Keratinocyte (primary cell): ENCODE measurements at regions not wholly inside any gene's neighbourhood (a gene's known extent, or its start where the extent isn't known, plus 50 kb on each side); places are given as distances from the start of the nearest gene placed in this dataset.

ENCODE experiments used
- DNase-seq: peaks from one replicate; pipeline ENCODE4 v3.0.0-alpha.2; 2011; ENCODE audit warnings: low read depth, missing footprints, low spot score
- FAIRE-seq: peaks from 2 replicates; lab custom pipeline; 2011; peaks lifted over from hg19 to GRCh38; lab: Jason Lieb, UNC
- H2AFZ ChIP-seq: 2 replicates; pipeline ENCODE4 v1.6.0; 2012; ENCODE audit warnings: low read length, control low read depth, inconsistent platforms; ENCODE audit not compliant: control insufficient read depth
- H3K27ac ChIP-seq: 2 replicates; pipeline ENCODE4 v1.5.1; 2011; ENCODE audit warnings: low read length; ENCODE audit not compliant: control insufficient read depth, insufficient read depth
- H3K27me3 ChIP-seq: 3 replicates; pipeline ENCODE4 v1.6.0; 2011; ENCODE audit warnings: low read length; ENCODE audit not compliant: control insufficient read depth, insufficient read depth; ENCODE audit errors: extremely low read depth
- H3K36me3 ChIP-seq, 2 experiments: 2 replicates in 1 of 2; 3 replicates in 1 of 2; pipeline ENCODE4 v1.5.1; 2011; ENCODE audit warnings: low read length in 2 of 2, mild to moderate bottlenecking in 1 of 2; ENCODE audit not compliant: control insufficient read depth in 2 of 2, insufficient read depth in 2 of 2; ENCODE audit errors: extremely low read depth in 1 of 2
- H3K4me1 ChIP-seq: 3 replicates; pipeline ENCODE4 v1.5.1; 2011; ENCODE audit warnings: low read length; ENCODE audit not compliant: control insufficient read depth, insufficient read depth; ENCODE audit errors: extremely low read depth
- H3K4me2 ChIP-seq: 3 replicates; pipeline ENCODE4 v1.6.0; 2011; ENCODE audit warnings: low read depth, low read length; ENCODE audit not compliant: control insufficient read depth, insufficient read depth; ENCODE audit errors: extremely low read depth
- H3K4me3 ChIP-seq, 3 experiments: fragments of 200-600 bp in 1 of 3; sonication (generic) in 1 of 3; 2 replicates in 2 of 3; 3 replicates in 1 of 3; pipeline ENCODE4 v1.5.1; 2011 to 2016; ENCODE audit warnings: low read length in 3 of 3, mild to moderate bottlenecking in 3 of 3, control low read depth in 2 of 3, inconsistent platforms in 1 of 3, low read depth in 1 of 3, mixed read lengths in 1 of 3, mixed run types in 1 of 3, moderate library complexity in 1 of 3; ENCODE audit not compliant: control insufficient read depth in 2 of 3, insufficient read depth in 2 of 3; ENCODE audit errors: extremely low read depth in 1 of 3
- H3K79me2 ChIP-seq: 2 replicates; pipeline ENCODE4 v1.6.0; 2012; ENCODE audit warnings: low read length; ENCODE audit not compliant: control insufficient read depth, insufficient read depth
- H3K9ac ChIP-seq: 3 replicates; pipeline ENCODE4 v1.6.0; 2011; ENCODE audit warnings: low read length; ENCODE audit not compliant: control insufficient read depth, insufficient read depth; ENCODE audit errors: extremely low read depth
- H3K9me1 ChIP-seq: 3 replicates; pipeline ENCODE4 v1.6.0; 2011; ENCODE audit warnings: low read length; ENCODE audit not compliant: control insufficient read depth, insufficient read depth; ENCODE audit errors: extremely low read depth
- H3K9me3 ChIP-seq: 2 replicates; pipeline ENCODE4 v1.5.1; 2012; ENCODE audit warnings: low read depth, low read length; ENCODE audit not compliant: control insufficient read depth
- H4K20me1 ChIP-seq: 3 replicates; pipeline ENCODE4 v1.6.0; 2011; ENCODE audit warnings: low read length; ENCODE audit not compliant: control insufficient read depth, insufficient read depth; ENCODE audit errors: extremely low read depth
- EZH2 ChIP-seq: IDR thresholded peaks from one replicate; pipeline ENCODE4 v1.6.1; 2012; ENCODE audit warnings: inconsistent platforms, mild to moderate bottlenecking, low read length, moderate library complexity
- dilution Hi-C: fragments of 300-500 bp; cut with MboI; formaldehyde crosslinking; loops from one replicate; pipeline ENCODE4 v1.7.0; 2020; ENCODE audit warnings: low sequenced_read_pairs; ENCODE audit not compliant: extremely low pct_ligation_motif_present
- TF ChIP-seq, protein P1 (sequence below), 3 experiments: IDR thresholded peaks in 1 of 3; conservative IDR thresholded peaks in 1 of 3; optimal IDR thresholded peaks in 1 of 3; 2 replicates in 2 of 3; 3 replicates in 1 of 3; pipeline versions ENCODE3 to v1.5.1; 2011; ENCODE audit warnings: low read length in 3 of 3, mild to moderate bottlenecking in 3 of 3, moderate library complexity in 2 of 3, control low read depth in 1 of 3, inconsistent platforms in 1 of 3; ENCODE audit not compliant: insufficient read depth in 2 of 3; ENCODE audit errors: extremely low read depth in 1 of 3

DNA sequence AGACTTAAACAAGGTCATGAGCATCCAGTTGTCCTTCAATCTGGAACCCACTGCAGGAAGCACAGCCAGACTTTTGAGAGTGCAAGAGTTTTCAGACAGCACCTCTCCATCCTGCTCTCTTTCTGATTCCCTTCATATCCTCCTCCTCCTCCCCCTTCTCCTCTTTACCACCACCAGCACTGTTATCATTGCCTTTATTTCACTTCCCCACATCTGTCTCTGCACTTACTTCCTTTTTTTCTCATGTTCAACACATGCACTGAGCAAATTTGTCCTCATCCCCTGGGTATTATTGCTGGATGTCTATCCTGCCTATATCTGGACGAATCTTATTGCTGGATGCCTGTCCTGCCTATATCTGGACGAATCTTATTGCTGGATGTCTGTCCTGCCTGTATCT lies 554.8 kb downstream of the DHX35 start:
- Histone ChIP-seq H3K27me3 (no peaks in the 10 kb centered on the region), H3K9ac (no peak overlapping the region), H4K20me1 (no peaks in the 10 kb centered on the region), H3K4me1 (no peaks in the 10 kb centered on the region), H3K9me1 (no peaks in the 10 kb centered on the region), H3K4me3 (no peak overlapping the region), H3K27ac (no peak overlapping the region), H3K9me3 (no peaks in the 10 kb centered on the region), H3K36me3 (no peaks in the 10 kb centered on the region), H2AFZ (no peak overlapping the region), H3K79me2 (no peaks in the 10 kb centered on the region), H3K4me2 (no peak overlapping the region)
- dilution Hi-C loops: no loop called here
- FAIRE-seq (no peak), DNase-seq (no peak)
- no peak for TF ChIP-seq EZH2
- TF ChIP-seq, protein P1, sequence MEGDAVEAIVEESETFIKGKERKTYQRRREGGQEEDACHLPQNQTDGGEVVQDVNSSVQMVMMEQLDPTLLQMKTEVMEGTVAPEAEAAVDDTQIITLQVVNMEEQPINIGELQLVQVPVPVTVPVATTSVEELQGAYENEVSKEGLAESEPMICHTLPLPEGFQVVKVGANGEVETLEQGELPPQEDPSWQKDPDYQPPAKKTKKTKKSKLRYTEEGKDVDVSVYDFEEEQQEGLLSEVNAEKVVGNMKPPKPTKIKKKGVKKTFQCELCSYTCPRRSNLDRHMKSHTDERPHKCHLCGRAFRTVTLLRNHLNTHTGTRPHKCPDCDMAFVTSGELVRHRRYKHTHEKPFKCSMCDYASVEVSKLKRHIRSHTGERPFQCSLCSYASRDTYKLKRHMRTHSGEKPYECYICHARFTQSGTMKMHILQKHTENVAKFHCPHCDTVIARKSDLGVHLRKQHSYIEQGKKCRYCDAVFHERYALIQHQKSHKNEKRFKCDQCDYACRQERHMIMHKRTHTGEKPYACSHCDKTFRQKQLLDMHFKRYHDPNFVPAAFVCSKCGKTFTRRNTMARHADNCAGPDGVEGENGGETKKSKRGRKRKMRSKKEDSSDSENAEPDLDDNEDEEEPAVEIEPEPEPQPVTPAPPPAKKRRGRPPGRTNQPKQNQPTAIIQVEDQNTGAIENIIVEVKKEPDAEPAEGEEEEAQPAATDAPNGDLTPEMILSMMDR (optimal IDR thresholded peaks at IDR 0.05 in 1 of 3, IDR thresholded peaks at IDR 0.05 in 1 of 3, conservative IDR thresholded peaks at IDR 0.05 in 1 of 3; ENCODE audit: extremely low read depth in 1 of 3, insufficient read depth in 2 of 3, low read length in 3 of 3): no peak

DNA sequence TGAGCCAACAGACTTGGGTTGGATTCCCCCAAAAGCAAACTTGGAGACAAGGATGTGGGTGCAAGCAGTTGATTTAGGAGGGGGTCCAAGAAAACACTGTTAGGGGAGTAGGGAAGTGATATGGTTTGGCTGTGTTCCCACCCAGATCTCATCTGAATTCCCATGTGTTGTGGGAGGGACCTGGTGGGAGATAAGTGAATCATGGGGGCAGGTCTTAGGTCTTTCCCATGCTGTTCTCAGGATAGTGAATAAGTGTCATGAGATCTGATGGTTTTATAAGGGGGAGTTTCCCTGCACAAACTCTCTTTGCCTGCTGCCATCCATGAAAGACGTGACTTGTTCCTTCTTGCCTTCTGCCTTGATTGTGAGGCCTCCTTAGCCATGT lies 542.6 kb downstream of the DHX35 start:
- no peak overlapping the region for H3K9ac ChIP-seq
- no peaks in the 10 kb centered on the region for H4K20me1 ChIP-seq
- no peak overlapping the region for H3K27ac ChIP-seq
- H3K4me3 ChIP-seq: no peak overlapping the region
- H2AFZ ChIP-seq: no peak overlapping the region
- TF ChIP-seq, protein P1 (optimal IDR thresholded peaks at IDR 0.05 in 1 of 3, IDR thresholded peaks at IDR 0.05 in 1 of 3, conservative IDR thresholded peaks at IDR 0.05 in 1 of 3; ENCODE audit: extremely low read depth in 1 of 3, insufficient read depth in 2 of 3, low read length in 3 of 3): no peak
- TF ChIP-seq EZH2: no peak
- H3K27me3 ChIP-seq: no peaks in the 10 kb centered on the region
- H3K9me3 ChIP-seq: no peaks in the 10 kb centered on the region
- no peaks in the 10 kb centered on the region for H3K9me1 ChIP-seq
- DNase-seq (no peak), FAIRE-seq (no peak)
- no peaks in the 10 kb centered on the region for H3K4me1 ChIP-seq
- no peak overlapping the region for H3K4me2 ChIP-seq
- H3K79me2 ChIP-seq: no peaks in the 10 kb centered on the region
- H3K36me3 ChIP-seq: no peaks in the 10 kb centered on the region
- dilution Hi-C loops: no loop called here
